ELR (cell line): ENCODE measurements at regions not wholly inside any gene's neighbourhood (a gene's known extent, or its start where the extent isn't known, plus 50 kb on each side); places are given as distances from the start of the nearest gene placed in this dataset.

ENCODE experiments used
- DNase-seq: peaks from one replicate; pipeline ENCODE4 v3.0.0-alpha.2; 2015; ENCODE audit warnings: low read depth

- no peak for DNase-seq
These were observed 253.8 kb downstream of the CYRIA start for GRCh38 chr2:16411788-16412187.

- no peak for DNase-seq
These were observed 255.8 kb downstream of the CYRIA start for GRCh38 chr2:16409849-16410248.

- no peak for DNase-seq
These were observed 256.6 kb downstream of the CYRIA start for GRCh38 chr2:16409006-16409390.

DNA sequence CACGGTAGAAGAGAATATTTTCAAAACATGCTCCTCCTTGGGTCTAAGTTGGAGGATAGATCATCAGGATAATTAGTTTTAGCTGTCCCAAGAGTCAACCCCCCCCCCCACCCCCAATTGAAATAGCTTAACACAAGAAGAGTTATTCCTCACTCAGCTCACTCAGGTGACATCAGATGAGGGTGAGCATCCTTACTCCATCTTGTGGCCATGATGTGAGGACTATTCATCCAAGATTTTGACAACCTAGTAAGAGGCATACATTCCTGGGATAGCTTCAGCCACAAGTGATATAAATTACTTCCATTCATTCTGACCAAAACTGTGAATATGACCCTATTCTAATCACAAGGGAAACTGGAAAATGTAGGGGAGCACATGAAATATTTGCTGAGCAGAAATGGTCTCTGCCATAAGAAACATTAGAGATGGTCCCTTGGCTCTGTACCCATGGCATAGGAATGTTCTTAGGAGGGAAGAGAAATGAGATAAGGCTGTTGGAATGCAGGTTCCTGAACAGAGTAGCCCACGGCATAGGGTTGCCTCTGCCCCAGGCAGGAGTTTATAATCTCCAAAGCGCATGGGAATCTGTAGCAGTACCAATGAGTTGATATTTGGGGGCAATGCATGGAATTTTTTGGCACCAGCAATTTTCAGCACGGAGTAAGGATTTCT is 257.2 kb downstream of the CYRIA start:
- DNase-seq: no peak

- no peak for DNase-seq
These were observed 258.3 kb downstream of the CYRIA start for GRCh38 chr2:16407358-16407757.

DNA sequence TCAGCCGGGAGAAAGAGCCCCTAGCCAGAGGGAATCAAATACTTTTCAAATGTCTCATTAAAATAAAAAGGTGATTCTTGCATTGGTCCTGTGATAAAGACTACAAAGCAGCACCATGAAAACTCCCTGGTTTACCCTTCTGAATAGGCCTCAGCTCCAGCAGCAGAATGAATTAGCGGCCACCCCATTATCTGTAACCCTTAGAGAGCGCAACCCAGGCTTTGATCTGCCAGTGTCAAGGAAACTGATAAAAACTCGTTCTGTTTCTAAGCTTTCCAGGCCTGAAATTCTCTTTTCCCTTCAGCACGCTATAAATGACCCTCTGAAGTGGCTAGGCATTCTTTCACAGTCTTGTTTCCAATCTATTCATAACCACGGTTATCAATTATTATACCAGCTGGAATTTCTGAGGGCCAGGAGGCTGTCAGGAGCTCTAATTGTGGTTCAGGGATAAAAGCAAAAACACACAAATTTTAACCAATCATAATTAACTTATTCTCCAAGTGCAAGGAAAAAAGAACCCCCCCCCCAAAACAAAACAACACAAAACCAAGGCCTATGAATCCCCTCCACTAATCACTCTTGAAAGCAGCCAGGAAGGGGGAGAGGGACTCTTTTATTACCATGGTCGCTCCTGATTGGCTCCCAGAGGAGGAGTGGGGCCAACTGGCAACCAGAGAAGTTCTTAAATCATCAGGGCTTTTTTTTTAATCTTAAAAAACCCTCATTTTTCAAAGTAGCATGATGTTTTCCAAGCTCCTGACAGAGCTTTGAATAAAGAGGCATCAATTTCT is 258.9 kb downstream of the CYRIA start:
- DNase-seq: no peak

GRCh38 chr2:16405551-16405950 is 260.1 kb downstream of the CYRIA start:
- DNase-seq: no peak

DNA sequence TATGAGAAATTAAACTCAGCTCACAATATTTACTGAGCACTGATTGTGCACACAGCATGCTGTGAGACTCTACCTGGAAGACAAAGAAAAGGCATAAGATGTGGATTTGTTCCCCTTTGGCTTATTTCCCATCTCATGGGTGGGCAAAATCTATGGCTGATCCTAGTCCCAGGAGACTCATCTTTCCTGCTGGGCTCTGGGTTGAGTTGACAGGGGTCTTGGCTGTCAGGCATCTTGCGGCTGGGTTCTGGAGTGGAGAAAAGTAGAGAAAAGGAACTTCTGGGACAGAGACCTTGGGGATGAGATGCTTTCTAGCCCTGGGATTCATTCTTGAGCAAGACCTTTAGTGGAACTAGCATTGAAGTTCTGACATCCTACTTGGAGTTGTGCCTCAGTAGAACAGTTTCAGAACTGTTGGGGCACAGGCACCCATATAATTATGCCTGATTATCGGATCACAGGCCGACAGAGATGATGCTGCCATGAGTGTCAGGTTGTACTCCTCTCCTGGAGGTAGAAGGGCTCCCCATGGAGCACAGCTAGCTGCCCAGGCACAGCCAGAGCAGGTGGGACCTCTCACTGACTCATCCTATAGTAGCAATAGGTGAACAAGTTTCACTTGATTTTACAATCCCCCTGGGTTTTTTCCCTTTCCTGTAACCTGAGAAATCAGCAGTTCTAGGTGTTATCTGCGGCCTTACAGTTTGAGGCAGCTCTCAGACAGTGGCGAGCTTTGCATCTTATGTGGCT is 260.9 kb downstream of the CYRIA start:
- no peak for DNase-seq

- DNase-seq: no peak
These were observed 261.5 kb downstream of the CYRIA start for GRCh38 chr2:16404146-16404545.

GRCh38 chr2:16402891-16403290 is 262.7 kb downstream of the CYRIA start:
- no peak for DNase-seq

DNA sequence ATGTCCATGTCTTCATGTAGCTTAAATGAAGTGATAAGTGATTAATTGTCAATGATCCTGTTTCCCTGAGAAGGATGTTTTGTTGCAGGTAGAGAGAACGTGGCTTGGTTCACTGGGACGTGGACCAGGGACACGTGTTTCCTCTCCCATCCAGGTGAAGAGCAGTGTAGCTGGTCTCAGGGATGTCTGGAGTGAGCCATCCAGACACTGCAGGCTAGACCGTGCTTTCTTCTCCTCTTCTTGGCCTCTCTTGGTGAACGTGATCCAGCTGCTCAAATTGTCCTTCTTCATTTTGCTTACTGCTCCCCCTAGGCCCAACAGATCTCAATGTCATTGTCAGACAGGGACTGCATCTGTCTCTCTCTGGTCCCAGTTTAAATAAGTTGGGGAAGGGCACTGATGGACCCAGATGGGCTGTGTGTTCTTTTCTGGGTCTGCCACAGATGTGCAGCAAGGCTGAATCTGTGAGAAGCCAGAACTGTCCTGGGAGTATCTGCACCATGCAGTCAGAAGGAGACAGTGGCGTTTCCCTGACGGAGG is 263.8 kb downstream of the CYRIA start:
- DNase-seq: no peak

GRCh38 chr2:16400127-16400623 is 265.5 kb downstream of the CYRIA start:
- no peak for DNase-seq

DNA sequence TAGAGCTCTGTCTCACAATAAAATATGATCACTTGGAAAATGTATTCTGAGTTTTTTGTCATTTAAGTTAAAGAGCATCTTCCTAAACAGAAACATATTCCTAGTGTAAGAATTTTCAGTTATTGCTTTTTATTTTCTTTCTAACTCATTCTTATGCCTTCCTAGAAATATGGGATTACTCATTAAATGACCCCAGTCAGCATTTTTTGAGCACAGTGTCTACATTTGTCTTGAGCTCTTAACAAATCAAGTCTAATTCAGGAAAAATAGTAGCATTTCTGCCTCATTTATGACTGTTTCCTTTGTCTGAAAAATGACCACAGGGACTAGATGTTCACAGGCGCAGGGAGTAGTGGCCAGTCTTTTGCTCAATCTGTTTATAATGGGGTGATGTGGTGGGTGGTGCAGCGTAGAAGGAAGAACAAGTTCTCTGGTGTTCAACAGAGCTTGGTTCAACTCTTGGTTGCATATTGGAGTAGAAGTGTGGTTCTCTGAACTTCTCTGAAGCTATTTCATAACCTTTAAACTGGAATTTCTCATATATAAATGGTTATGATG is 267.1 kb downstream of the CYRIA start:
- DNase-seq: no peak

DNA sequence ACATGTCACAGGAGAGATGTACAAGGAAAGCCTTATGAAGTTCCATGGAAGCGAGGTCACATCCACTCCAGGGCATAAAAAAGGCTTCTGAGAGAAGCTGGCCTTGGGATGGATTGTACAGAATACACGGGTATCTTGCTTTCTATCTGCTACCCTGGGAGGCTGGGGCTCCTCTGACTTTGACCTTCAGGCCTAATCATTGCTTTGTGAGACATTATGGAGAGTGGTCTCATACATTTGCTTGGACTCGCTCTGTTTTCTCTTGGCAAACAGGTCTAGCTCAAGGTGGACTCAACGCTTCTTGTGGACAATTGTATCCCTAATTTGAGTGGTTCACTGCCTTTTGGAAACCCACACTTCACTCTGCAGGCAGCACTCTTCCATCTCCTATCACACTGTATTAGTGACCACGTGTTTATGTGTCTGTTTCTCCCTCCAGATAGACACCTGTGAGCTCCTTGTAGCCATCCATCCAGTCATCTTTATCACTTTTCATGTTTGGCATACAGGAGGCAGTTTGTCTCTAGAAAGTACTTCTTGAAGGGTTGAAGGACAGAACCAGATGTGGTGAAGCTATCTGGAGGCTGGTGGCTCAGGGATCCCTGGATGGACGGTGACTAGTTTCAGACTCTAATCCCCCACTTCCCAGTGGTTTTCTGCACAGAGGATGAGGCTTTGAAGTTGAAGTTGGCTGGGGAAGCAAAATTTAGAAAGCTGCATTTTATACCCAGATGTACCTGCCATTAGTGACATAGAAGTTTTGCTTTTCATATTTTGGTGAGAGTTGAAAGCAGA is 267.8 kb downstream of the CYRIA start:
- DNase-seq: no peak

DNA sequence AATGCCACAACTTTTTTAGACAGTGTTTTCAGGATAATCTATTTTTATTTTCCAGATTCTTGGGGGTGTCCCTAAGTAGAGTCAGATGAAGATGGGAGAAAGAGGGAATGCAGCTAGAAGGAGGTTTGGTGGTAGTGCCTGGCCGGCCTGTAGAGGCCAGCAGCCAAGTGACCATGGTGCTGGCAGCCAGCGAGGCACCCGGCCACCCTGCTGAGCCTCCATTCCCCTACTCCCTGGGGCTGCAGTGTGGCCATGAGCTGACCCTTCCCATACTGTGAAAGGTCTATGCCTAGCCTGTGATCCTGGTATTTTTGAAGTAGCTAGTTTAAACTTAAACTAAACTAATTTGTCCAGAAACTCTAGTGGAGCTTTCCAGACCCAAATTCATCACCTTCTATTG is 268.6 kb downstream of the CYRIA start:
- DNase-seq: no peak

DNA sequence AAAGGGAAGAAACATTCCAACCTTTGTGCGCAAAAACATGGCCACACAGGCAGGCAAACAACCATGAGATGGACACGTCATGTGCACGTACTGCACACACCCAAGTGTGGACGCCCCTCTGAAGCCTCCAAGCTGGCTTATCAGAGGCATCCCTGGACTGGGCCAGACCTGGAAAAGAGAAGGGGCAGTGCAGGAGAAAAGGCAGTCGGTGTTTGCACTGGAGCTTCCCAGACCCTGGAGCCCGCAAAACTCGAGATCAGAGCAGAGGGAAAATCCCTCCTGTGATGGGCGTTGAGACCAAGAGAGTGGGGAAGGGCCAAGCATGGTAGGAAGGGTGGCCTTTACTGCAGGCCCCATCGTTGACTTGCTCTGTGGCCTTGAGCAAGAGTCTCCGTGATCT is 269.5 kb downstream of the CYRIA start:
- no peak for DNase-seq

GRCh38 chr2:16395601-16396000 is 270.0 kb downstream of the CYRIA start:
- no peak for DNase-seq

GRCh38 chr2:16394986-16395550 is 270.6 kb downstream of the CYRIA start:
- DNase-seq: no peak

- DNase-seq: no peak
These were observed 271.3 kb downstream of the CYRIA start for GRCh38 chr2:16394072-16394985.

GRCh38 chr2:16393500-16394071 is 272.0 kb downstream of the CYRIA start:
- DNase-seq: no peak
